Activated naive CD4-positive, alpha-beta T cell treated with anti-CD3 and anti-CD28 coated beads for 36 hours (primary cell): ENCODE measurements at regions not wholly inside any gene's neighbourhood (a gene's known extent, or its start where the extent isn't known, plus 50 kb on each side); places are given as distances from the start of the nearest gene placed in this dataset.

ENCODE experiments used
- CTCF ChIA-PET: fragments of 350-600 bp; sonication (Branson Sonifier 250); formaldehyde crosslinking; loops from one replicate; lab custom pipeline; 2021; ENCODE audit warnings: antibody characterized with exemption; lab: Charles Lee
- DNase-seq: peaks from one replicate; pipeline ENCODE4 v3.0.0-alpha.2; 2020
- H3K27ac Mint-ChIP-seq: one replicate; pipeline ENCODE4 v1.8.0; 2021; ENCODE audit warnings: mild to moderate bottlenecking, mixed read lengths
- H3K27me3 Mint-ChIP-seq: one replicate; pipeline ENCODE4 v1.8.0; 2021; ENCODE audit warnings: low read depth, mixed read lengths
- H3K36me3 Mint-ChIP-seq: one replicate; pipeline ENCODE4 v1.8.0; 2021; ENCODE audit warnings: low read depth, mixed read lengths
- H3K4me1 Mint-ChIP-seq: one replicate; pipeline ENCODE4 v1.8.0; 2021; ENCODE audit warnings: low read depth, mixed read lengths
- H3K4me3 Mint-ChIP-seq: one replicate; pipeline ENCODE4 v1.8.0; 2021; ENCODE audit warnings: mild to moderate bottlenecking, moderate library complexity, mixed read lengths
- H3K9me3 Mint-ChIP-seq: one replicate; pipeline ENCODE4 v1.8.0; 2021; ENCODE audit warnings: mixed read lengths
- intact Hi-C: fragments of 100-400 bp; cut with micrococcal nuclease; formaldehyde crosslinking; loops from one replicate; pipeline ENCODE4 v1.15.1; 2023

DNA sequence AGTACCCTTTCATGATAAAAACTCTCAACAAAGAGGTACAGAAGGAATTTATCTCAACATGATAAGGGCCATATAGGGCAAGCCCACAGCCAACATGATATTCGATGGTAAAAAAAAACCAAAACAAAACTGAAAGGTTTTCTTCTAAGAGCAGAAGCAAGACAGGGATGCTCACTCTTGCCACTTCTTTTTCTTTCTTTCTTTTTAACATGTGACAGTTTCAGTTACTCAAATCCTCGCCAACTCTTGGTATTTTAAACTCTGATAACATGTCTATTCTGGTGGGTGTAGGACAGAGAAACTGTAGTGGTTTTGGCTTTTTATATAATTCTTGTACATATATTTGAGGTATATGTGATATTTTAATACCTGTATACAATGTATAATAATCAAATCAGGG lies 74.0 kb upstream of the NMNAT3 start:
- intact Hi-C loops: no loop called here
- H3K36me3 Mint-ChIP-seq: no peaks in the 10 kb centered on the region

DNA sequence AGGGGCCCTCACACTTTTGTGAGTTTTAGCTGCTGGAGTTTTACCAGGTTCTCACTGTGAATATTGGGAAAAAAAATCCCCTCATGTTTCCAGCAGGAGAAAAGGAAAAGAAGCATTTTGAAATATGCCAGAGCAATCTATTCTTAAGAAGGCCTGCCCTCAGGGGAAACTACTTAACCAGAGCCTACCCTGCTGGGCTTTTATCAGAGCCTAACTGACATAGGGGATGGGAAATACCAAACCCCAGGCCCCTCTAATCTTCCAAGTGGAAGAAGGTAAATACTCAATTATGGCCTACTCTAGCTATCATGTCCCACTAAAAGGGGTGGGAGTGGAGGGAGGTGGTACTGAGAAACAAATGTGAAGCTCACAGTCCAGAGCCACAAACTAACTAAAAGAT lies 68.7 kb upstream of the NMNAT3 start:
- Mint-ChIP-seq H3K36me3 (no peaks in the 10 kb centered on the region), H3K27ac (no peak overlapping the region), H3K27me3 (peaks cover 5% of the 10 kb centered on the region), H3K4me1 (no peaks in the 10 kb centered on the region), H3K9me3 (peaks cover 12% of the 10 kb centered on the region), H3K4me3 (no peak overlapping the region)
- CTCF ChIA-PET: no interaction called here
- DNase-seq: no peak
- intact Hi-C loops: no loop called here

More for the DNA sequence above, 74.0 kb upstream of the NMNAT3 start:
- Mint-ChIP-seq H3K27ac (no peak overlapping the region), H3K4me3 (no peak overlapping the region), H3K9me3 (peaks cover 12% of the 10 kb centered on the region), H3K27me3 (no peaks in the 10 kb centered on the region), H3K4me1 (no peaks in the 10 kb centered on the region)
- no peak for DNase-seq
- CTCF ChIA-PET: no interaction called here

GRCh38 chr3:139745831-139746230 lies 68.1 kb upstream of the NMNAT3 start:
- CTCF ChIA-PET: no interaction called here
- intact Hi-C loops: no loop called here
- Mint-ChIP-seq H3K27ac (no peak overlapping the region), H3K9me3 (peaks cover 9% of the 10 kb centered on the region), H3K27me3 (peaks cover 5% of the 10 kb centered on the region), H3K4me1 (no peaks in the 10 kb centered on the region), H3K36me3 (no peaks in the 10 kb centered on the region), H3K4me3 (no peak overlapping the region)
- DNase-seq: no peak

DNA sequence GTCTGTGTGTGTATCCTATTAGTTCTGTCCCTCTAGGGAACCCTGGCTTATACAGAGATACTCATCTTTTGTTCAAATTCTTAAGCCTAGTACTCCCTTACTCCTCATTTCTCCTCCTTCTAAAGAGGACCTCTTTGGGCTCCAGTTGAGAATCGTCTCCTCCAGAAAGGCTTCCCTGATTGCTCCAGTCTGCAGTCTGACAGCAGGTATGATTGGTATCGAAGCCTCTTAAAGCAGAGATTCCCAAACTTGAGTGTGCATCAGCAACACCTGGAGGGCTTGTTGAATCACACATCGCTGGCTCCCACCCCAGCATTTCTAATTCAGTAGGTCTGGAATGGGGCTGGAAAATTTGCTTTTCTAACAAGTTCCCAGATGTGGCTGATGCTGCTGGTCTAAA lies 60.9 kb upstream of the NMNAT3 start:
- Mint-ChIP-seq H3K27ac (no peak overlapping the region), H3K36me3 (no peaks in the 10 kb centered on the region)
- CTCF ChIA-PET: no interaction called here

GRCh38 chr3:139737682-139738361 lies 60.0 kb upstream of the NMNAT3 start:
- no peak overlapping the region for H3K4me3 Mint-ChIP-seq
- no peak for DNase-seq
- CTCF ChIA-PET: no interaction called here
- H3K36me3 Mint-ChIP-seq: no peaks in the 10 kb centered on the region
- intact Hi-C loops: no loop called here
- no peaks in the 10 kb centered on the region for H3K9me3 Mint-ChIP-seq
- no peaks in the 10 kb centered on the region for H3K27me3 Mint-ChIP-seq
- H3K4me1 Mint-ChIP-seq: no peaks in the 10 kb centered on the region
- H3K27ac Mint-ChIP-seq: no peak overlapping the region

More for the DNA sequence above, 60.9 kb upstream of the NMNAT3 start:
- Mint-ChIP-seq H3K27me3 (peaks cover 3% of the 10 kb centered on the region), H3K4me3 (no peak overlapping the region), H3K4me1 (no peaks in the 10 kb centered on the region), H3K9me3 (no peaks in the 10 kb centered on the region)
- no peak for DNase-seq
- intact Hi-C loops: no loop called here

GRCh38 chr3:139735191-139735590 lies 57.4 kb upstream of the NMNAT3 start:
- no peaks in the 10 kb centered on the region for H3K27me3 Mint-ChIP-seq
- intact Hi-C loops: no loop called here
- H3K9me3 Mint-ChIP-seq: no peaks in the 10 kb centered on the region
- H3K4me3 Mint-ChIP-seq: no peak overlapping the region
- no peaks in the 10 kb centered on the region for H3K36me3 Mint-ChIP-seq
- CTCF ChIA-PET: no interaction called here
- H3K27ac Mint-ChIP-seq: no peak overlapping the region
- no peaks in the 10 kb centered on the region for H3K4me1 Mint-ChIP-seq
- DNase-seq: no peak

GRCh38 chr3:139732729-139733128 lies 55.0 kb upstream of the NMNAT3 start:
- Mint-ChIP-seq H3K4me1 (no peaks in the 10 kb centered on the region), H3K27me3 (no peaks in the 10 kb centered on the region), H3K4me3 (no peak overlapping the region), H3K36me3 (no peaks in the 10 kb centered on the region), H3K27ac (no peak overlapping the region), H3K9me3 (no peaks in the 10 kb centered on the region)
- CTCF ChIA-PET: no interaction called here
- intact Hi-C loops: no loop called here
- no peak for DNase-seq

DNA sequence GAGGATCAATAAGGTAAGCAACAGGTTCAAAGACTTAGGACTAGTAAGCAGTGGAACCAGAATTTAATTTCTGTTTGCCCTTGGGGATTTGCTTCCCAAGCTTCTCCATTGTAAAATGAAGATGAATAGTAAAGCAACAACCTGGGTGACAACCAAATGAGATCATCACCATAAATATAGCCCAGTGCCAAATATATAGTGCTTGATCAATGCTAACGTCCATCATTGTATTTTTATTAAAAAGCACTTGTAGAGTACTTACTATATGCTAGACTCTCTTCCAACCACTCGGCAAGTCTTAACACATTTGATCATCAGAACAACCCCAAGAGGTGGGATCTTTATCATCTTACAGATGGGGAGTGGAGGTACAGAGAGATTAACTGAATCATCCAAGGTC lies 51.5 kb upstream of the NMNAT3 start:
- H3K27ac Mint-ChIP-seq: no peak overlapping the region
- intact Hi-C loops: no loop called here
- H3K4me3 Mint-ChIP-seq: no peak overlapping the region
- no peaks in the 10 kb centered on the region for H3K9me3 Mint-ChIP-seq
- CTCF ChIA-PET: interaction anchor here (0.6 to 1.1 kb wide), 2 partner anchors 499 to 594 kb away, joined by 3 read pairs; no protein-coding TSS in a partner anchor
- no peaks in the 10 kb centered on the region for H3K36me3 Mint-ChIP-seq
- no peaks in the 10 kb centered on the region for H3K27me3 Mint-ChIP-seq
- DNase-seq: no peak
- no peaks in the 10 kb centered on the region for H3K4me1 Mint-ChIP-seq

GRCh38 chr3:139728414-139728813 lies 50.6 kb upstream of the NMNAT3 start:
- CTCF ChIA-PET: interaction anchor here (1.1 kb wide), 1 partner anchor 593 kb away, joined by 3 read pairs; no protein-coding TSS in a partner anchor

More at GRCh38 chr3:139728414-139728813, 50.6 kb upstream of the NMNAT3 start:
- intact Hi-C loops: no loop called here
- Mint-ChIP-seq H3K36me3 (no peaks in the 10 kb centered on the region), H3K9me3 (no peaks in the 10 kb centered on the region), H3K4me3 (no peak overlapping the region), H3K27ac (no peak overlapping the region), H3K4me1 (no peaks in the 10 kb centered on the region), H3K27me3 (peaks cover 2% of the 10 kb centered on the region)
- no peak for DNase-seq
